H9 (cell line): ENCODE measurements at regions not wholly inside any gene's neighbourhood (a gene's known extent, or its start where the extent isn't known, plus 50 kb on each side); places are given as distances from the start of the nearest gene placed in this dataset.

ENCODE experiments used
- DNase-seq: peaks from one replicate; pipeline ENCODE4 v3.0.0-alpha.2; 2017
- H2AFZ ChIP-seq: one replicate; pipeline ENCODE4 v1.6.1; 2013; ENCODE audit warnings: mild to moderate bottlenecking, low read length, control low read depth, moderate library complexity
- H2AK5ac ChIP-seq: 2 replicates; pipeline ENCODE4 v1.6.1; 2013; ENCODE audit warnings: low read length, control low read depth, mixed read lengths; ENCODE audit not compliant: insufficient read length
- H2BK120ac ChIP-seq: one replicate; pipeline ENCODE4 v1.6.1; 2013; ENCODE audit warnings: low read depth, mild to moderate bottlenecking, low read length, control low read depth, inconsistent platforms; ENCODE audit not compliant: poor library complexity, severe bottlenecking
- H2BK12ac ChIP-seq: 2 replicates; pipeline ENCODE4 v1.6.1; 2013; ENCODE audit warnings: low read length, control low read depth, mixed read lengths, low read depth; ENCODE audit not compliant: insufficient read length
- H2BK15ac ChIP-seq: 2 replicates; pipeline ENCODE4 v1.6.1; 2013; ENCODE audit warnings: low read depth, low read length, control low read depth
- H2BK20ac ChIP-seq: one replicate; pipeline ENCODE4 v1.6.1; 2013; ENCODE audit warnings: low read depth, mild to moderate bottlenecking, low read length, control low read depth, inconsistent platforms; ENCODE audit not compliant: poor library complexity, severe bottlenecking
- H2BK5ac ChIP-seq: 2 replicates; pipeline ENCODE4 v1.6.1; 2013; ENCODE audit warnings: low read length, control low read depth, mixed read lengths; ENCODE audit not compliant: insufficient read length
- H3K14ac ChIP-seq: 2 replicates; pipeline ENCODE4 v1.6.1; 2013; ENCODE audit warnings: low read length, control low read depth; ENCODE audit not compliant: insufficient read depth
- H3K18ac ChIP-seq: 2 replicates; pipeline ENCODE4 v1.6.1; 2013; ENCODE audit warnings: low read depth, mild to moderate bottlenecking, mixed read lengths, low read length, control low read depth; ENCODE audit not compliant: insufficient read length
- H3K23ac ChIP-seq: 2 replicates; pipeline ENCODE4 v1.6.1; 2013; ENCODE audit warnings: low read length, control low read depth, mixed read lengths, low read depth; ENCODE audit not compliant: insufficient read length
- H3K23me2 ChIP-seq: 2 replicates; pipeline ENCODE4 v1.6.1; 2013; ENCODE audit warnings: low read depth, mild to moderate bottlenecking, mixed read lengths, low read length, control low read depth; ENCODE audit not compliant: insufficient read length, poor library complexity, severe bottlenecking
- H3K27ac ChIP-seq: 2 replicates; pipeline ENCODE4 v1.5.1; 2013; ENCODE audit warnings: low read length, control low read depth, mixed read lengths, low read depth; ENCODE audit not compliant: insufficient read length
- H3K27me3 ChIP-seq: 2 replicates; pipeline ENCODE4 v1.6.1; 2013; ENCODE audit warnings: low read length, control low read depth, inconsistent platforms; ENCODE audit not compliant: insufficient read depth
- H3K4ac ChIP-seq: 2 replicates; pipeline ENCODE4 v1.6.1; 2013; ENCODE audit warnings: low read depth, mild to moderate bottlenecking, control low read depth, inconsistent platforms, low read length, moderate library complexity
- H3K4me1 ChIP-seq: 2 replicates; pipeline ENCODE4 v1.6.1; 2013; ENCODE audit warnings: low read length, control low read depth, inconsistent platforms; ENCODE audit not compliant: insufficient read depth
- H3K4me2 ChIP-seq: 2 replicates; pipeline ENCODE4 v1.6.1; 2013; ENCODE audit warnings: low read length, control low read depth, mixed read lengths; ENCODE audit not compliant: insufficient read length, insufficient read depth
- H3K56ac ChIP-seq: 2 replicates; pipeline ENCODE4 v1.6.1; 2013; ENCODE audit warnings: low read depth, mild to moderate bottlenecking, mixed read lengths, low read length, control low read depth; ENCODE audit not compliant: insufficient read length
- H3K79me1 ChIP-seq: 2 replicates; pipeline ENCODE4 v1.6.1; 2013; ENCODE audit warnings: low read depth, mild to moderate bottlenecking, moderate library complexity, low read length, control low read depth, inconsistent platforms; ENCODE audit not compliant: insufficient read depth, poor library complexity, severe bottlenecking
- H3K79me2 ChIP-seq: 2 replicates; pipeline ENCODE4 v1.6.1; 2013; ENCODE audit warnings: low read length, control low read depth, inconsistent platforms; ENCODE audit not compliant: insufficient read depth
- H3K9ac ChIP-seq: 2 replicates; pipeline ENCODE4 v1.6.1; 2013; ENCODE audit warnings: low read length, control low read depth, mixed read lengths; ENCODE audit not compliant: insufficient read length; ENCODE audit errors: extremely low read depth
- H3K9me3 ChIP-seq: one replicate; pipeline ENCODE4 v1.6.1; 2013; ENCODE audit warnings: low read depth, low read length, inconsistent platforms; ENCODE audit not compliant: control insufficient read depth
- H3T11ph ChIP-seq: one replicate; pipeline ENCODE4 v1.6.1; 2013; ENCODE audit warnings: mild to moderate bottlenecking, low read length, control low read depth, inconsistent platforms
- H4K20me1 ChIP-seq: one replicate; pipeline ENCODE4 v1.6.1; 2013; ENCODE audit not compliant: control insufficient read depth, insufficient read length, insufficient read depth
- H4K5ac ChIP-seq: 2 replicates; pipeline ENCODE4 v1.6.1; 2013; ENCODE audit warnings: low read depth, mild to moderate bottlenecking, mixed read lengths, low read length, control low read depth; ENCODE audit not compliant: insufficient read length
- H4K8ac ChIP-seq: replicated peaks from 2 replicates; pipeline ENCODE4 v1.6.1; 2013; ENCODE audit warnings: low read length, control low read depth, mixed read lengths, low read depth; ENCODE audit not compliant: insufficient read length
- H4K91ac ChIP-seq: 2 replicates; pipeline ENCODE4 v1.6.1; 2013; ENCODE audit warnings: low read depth, mild to moderate bottlenecking, moderate library complexity, mixed read lengths, low read length, control low read depth; ENCODE audit not compliant: insufficient read length
- H3K27ac Mint-ChIP-seq, 3 experiments: 2 replicates in 2 of 3; 3 replicates in 1 of 3; pipeline ENCODE4 v1.8.0; 2020 to 2021; ENCODE audit warnings: mixed read lengths in 3 of 3, mild to moderate bottlenecking in 1 of 3, moderate library complexity in 1 of 3
- H3K27me3 Mint-ChIP-seq: 2 replicates; pipeline ENCODE4 v1.8.0; 2021; ENCODE audit warnings: low read depth, mild to moderate bottlenecking, moderate library complexity, mixed read lengths
- H3K36me3 Mint-ChIP-seq, 3 experiments: 2 replicates in 2 of 3; 3 replicates in 1 of 3; pipeline ENCODE4 v1.8.0; 2020 to 2021; ENCODE audit warnings: low read depth in 3 of 3, mixed read lengths in 3 of 3; ENCODE audit not compliant: insufficient read depth in 1 of 3
- H3K4me1 Mint-ChIP-seq, 2 experiments: 2 replicates each; pipeline ENCODE4 v1.8.0; 2020; ENCODE audit warnings: mixed read lengths in 2 of 2
- H3K4me3 Mint-ChIP-seq, 2 experiments: 2 replicates in 1 of 2; 3 replicates in 1 of 2; pipeline ENCODE4 v1.8.0; 2020 to 2021; ENCODE audit warnings: mild to moderate bottlenecking in 2 of 2, mixed read lengths in 2 of 2, moderate library complexity in 1 of 2
- H3K9me3 Mint-ChIP-seq, 2 experiments: 2 replicates in 1 of 2; 3 replicates in 1 of 2; pipeline ENCODE4 v1.8.0; 2020; ENCODE audit warnings: mild to moderate bottlenecking in 2 of 2, mixed read lengths in 2 of 2, moderate library complexity in 1 of 2
- WGBS: extraction: QIAGEN DNeasy Blood & Tissue Kit; methylation state at CpG from one replicate; pipeline ENCODE4 v1.1.7; 2013; ENCODE audit warnings: missing lambda C conversion rate, low lambda C conversion rate, mixed read lengths; ENCODE audit not compliant: insufficient read length; ENCODE audit errors: extremely low coverage; 5-methylcytosine and 5-hydroxymethylcytosine counted together
- TF ChIP-seq, protein P1 (sequence below): fragments of 200-600 bp; sonication (generic); conservative IDR thresholded peaks from 3 replicates; pipeline ENCODE4 v1.8.0; 2021; ENCODE audit warnings: antibody characterized with exemption, mild to moderate bottlenecking

DNA sequence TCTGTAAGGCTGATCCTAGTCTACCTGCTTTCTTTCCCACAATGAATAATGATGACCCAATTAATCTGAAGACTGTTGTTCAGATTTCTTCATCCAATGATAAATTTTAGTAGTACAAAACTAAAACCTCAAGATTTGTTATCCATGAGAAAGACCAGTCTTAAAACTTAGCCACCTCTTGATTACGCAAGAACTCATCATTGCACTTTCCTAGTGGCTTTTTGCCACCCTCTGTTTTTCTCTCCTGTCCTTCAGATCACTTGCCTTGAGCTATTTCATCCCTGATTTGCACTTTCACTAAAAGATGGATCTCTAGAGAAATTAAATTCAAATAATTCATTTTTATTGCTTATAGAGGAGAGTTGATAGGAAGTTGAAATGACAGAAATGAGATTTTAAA, 142.7 kb upstream of the RBMS3 start:
- H4K91ac ChIP-seq = no peak overlapping the region
- H3T11ph ChIP-seq = no peak overlapping the region
- no peak overlapping the region for H3K4ac ChIP-seq
- no peaks in the 10 kb centered on the region for H3K9me3 Mint-ChIP-seq
- H3K27me3 Mint-ChIP-seq = no peaks in the 10 kb centered on the region
- no peak overlapping the region for H3K4me2 ChIP-seq
- DNase-seq = no peak
- no peak overlapping the region for H4K8ac ChIP-seq
- no peak overlapping the region for H3K27ac ChIP-seq
- H3K4me3 Mint-ChIP-seq = no peak overlapping the region
- H2BK15ac ChIP-seq = no peak overlapping the region
- no peak overlapping the region for H3K56ac ChIP-seq
- no peaks in the 10 kb centered on the region for H3K79me1 ChIP-seq
- no peaks in the 10 kb centered on the region for H3K9me3 ChIP-seq
- no peaks in the 10 kb centered on the region for H3K36me3 Mint-ChIP-seq
- H2AFZ ChIP-seq = no peak overlapping the region
- TF ChIP-seq, protein P1, sequence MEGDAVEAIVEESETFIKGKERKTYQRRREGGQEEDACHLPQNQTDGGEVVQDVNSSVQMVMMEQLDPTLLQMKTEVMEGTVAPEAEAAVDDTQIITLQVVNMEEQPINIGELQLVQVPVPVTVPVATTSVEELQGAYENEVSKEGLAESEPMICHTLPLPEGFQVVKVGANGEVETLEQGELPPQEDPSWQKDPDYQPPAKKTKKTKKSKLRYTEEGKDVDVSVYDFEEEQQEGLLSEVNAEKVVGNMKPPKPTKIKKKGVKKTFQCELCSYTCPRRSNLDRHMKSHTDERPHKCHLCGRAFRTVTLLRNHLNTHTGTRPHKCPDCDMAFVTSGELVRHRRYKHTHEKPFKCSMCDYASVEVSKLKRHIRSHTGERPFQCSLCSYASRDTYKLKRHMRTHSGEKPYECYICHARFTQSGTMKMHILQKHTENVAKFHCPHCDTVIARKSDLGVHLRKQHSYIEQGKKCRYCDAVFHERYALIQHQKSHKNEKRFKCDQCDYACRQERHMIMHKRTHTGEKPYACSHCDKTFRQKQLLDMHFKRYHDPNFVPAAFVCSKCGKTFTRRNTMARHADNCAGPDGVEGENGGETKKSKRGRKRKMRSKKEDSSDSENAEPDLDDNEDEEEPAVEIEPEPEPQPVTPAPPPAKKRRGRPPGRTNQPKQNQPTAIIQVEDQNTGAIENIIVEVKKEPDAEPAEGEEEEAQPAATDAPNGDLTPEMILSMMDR = no peak
- H3K27ac Mint-ChIP-seq = no peak overlapping the region
- no CpG with 5 or more reads among the region's 1 CpG for WGBS
- no peaks in the 10 kb centered on the region for H3K23me2 ChIP-seq
- no peak overlapping the region for H2BK12ac ChIP-seq
- H3K4me1 Mint-ChIP-seq = no peaks in the 10 kb centered on the region
- H2BK20ac ChIP-seq = no peak overlapping the region
- no peak overlapping the region for H3K9ac ChIP-seq
- no peaks in the 10 kb centered on the region for H4K20me1 ChIP-seq
- no peak overlapping the region for H2BK5ac ChIP-seq
- no peak overlapping the region for H2BK120ac ChIP-seq
- H3K14ac ChIP-seq = no peak overlapping the region
- no peak overlapping the region for H2AK5ac ChIP-seq
- no peaks in the 10 kb centered on the region for H3K27me3 ChIP-seq
- no peak overlapping the region for H3K23ac ChIP-seq
- no peaks in the 10 kb centered on the region for H3K79me2 ChIP-seq
- no peak overlapping the region for H3K18ac ChIP-seq
- H3K4me1 ChIP-seq = no peaks in the 10 kb centered on the region
- H4K5ac ChIP-seq = no peak overlapping the region
